Thyroid gland (tissue), 4 donors: ENCODE measurements at regions not wholly inside any gene's neighbourhood (a gene's known extent, or its start where the extent isn't known, plus 50 kb on each side); places are given as distances from the start of the nearest gene placed in this dataset.

Experiments
- POLR2A ChIP-seq, 2 donors: fragments of 450-650 bp; IDR thresholded peaks; one replicate each; pipeline ENCODE4 v1.6.1; 2017; ENCODE audit warnings: antibody characterized with exemption in 2 of 2, mild to moderate bottlenecking in 2 of 2, moderate library complexity in 1 of 2
- TF ChIP-seq, protein P1 (sequence below), 6 experiments: fragments of 200-600 bp in 3 of 6; fragments of 450-650 bp in 3 of 6; sonication (generic) in 3 of 6; IDR thresholded peaks; one replicate each; pipeline ENCODE4 v1.5.1; 2016 to 2019; ENCODE audit warnings: antibody characterized with exemption in 6 of 6, mild to moderate bottlenecking in 2 of 6, inconsistent platforms in 1 of 6, moderate library complexity in 1 of 6

DNA sequence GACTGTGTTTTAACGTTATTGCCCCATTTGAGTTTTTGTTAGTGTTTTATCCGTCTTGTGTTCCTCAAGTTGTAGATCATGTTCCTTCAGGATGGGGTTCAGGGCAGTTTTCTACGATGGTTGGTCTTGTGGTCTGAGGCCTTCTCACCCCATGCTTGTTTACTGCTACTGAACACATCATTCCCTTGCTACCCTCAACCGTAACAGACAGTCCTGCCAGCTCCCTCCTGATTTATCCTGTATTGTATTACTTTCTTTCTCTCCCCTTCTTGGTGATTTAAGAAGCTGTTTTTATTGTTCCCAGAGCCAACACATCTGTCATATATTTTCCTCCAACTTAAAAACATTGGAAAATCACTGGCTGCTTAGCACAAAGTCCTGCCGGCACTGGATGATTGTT lies 719.8 kb downstream of the INHBA start:
- TF ChIP-seq POLR2A (IDR thresholded peaks at IDR 0.05) = no peak
- TF ChIP-seq, protein P1, sequence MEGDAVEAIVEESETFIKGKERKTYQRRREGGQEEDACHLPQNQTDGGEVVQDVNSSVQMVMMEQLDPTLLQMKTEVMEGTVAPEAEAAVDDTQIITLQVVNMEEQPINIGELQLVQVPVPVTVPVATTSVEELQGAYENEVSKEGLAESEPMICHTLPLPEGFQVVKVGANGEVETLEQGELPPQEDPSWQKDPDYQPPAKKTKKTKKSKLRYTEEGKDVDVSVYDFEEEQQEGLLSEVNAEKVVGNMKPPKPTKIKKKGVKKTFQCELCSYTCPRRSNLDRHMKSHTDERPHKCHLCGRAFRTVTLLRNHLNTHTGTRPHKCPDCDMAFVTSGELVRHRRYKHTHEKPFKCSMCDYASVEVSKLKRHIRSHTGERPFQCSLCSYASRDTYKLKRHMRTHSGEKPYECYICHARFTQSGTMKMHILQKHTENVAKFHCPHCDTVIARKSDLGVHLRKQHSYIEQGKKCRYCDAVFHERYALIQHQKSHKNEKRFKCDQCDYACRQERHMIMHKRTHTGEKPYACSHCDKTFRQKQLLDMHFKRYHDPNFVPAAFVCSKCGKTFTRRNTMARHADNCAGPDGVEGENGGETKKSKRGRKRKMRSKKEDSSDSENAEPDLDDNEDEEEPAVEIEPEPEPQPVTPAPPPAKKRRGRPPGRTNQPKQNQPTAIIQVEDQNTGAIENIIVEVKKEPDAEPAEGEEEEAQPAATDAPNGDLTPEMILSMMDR (IDR thresholded peaks at IDR 0.05) = no peak
